ENCODE measurements at regions not wholly inside any gene's neighbourhood (a gene's known extent, or its start where the extent isn't known, plus 50 kb on each side); places are given as distances from the start of the nearest gene placed in this dataset.

- no peak for DNase-seq (ENCODE audit: low spot score)
Measured at GRCh38 chr11:35087648-35088047, 51.3 kb upstream of the CD44 start.

GRCh38 chr11:35088226-35088625, 50.7 kb upstream of the CD44 start:
- no peak for DNase-seq (ENCODE audit: low spot score)
- TF ChIP-seq CTCF (IDR thresholded peaks at IDR 0.05; ENCODE audit: extremely low read depth, missing control alignments), result no peak

More at GRCh38 chr11:35087648-35088047, 51.3 kb upstream of the CD44 start:
- TF ChIP-seq CTCF (IDR thresholded peaks at IDR 0.05; ENCODE audit: extremely low read depth, missing control alignments), result no peak

- TF ChIP-seq CTCF (IDR thresholded peaks at IDR 0.05; ENCODE audit: extremely low read depth, missing control alignments), result no peak
- no peak for DNase-seq (ENCODE audit: low spot score)
Measured at GRCh38 chr11:35088676-35089075, 50.3 kb upstream of the CD44 start.
